Peyer's patch (tissue), 4 donors: ENCODE measurements at regions not wholly inside any gene's neighbourhood (a gene's known extent, or its start where the extent isn't known, plus 50 kb on each side); places are given as distances from the start of the nearest gene placed in this dataset.

Experiments used
- DNase-seq, 3 donors: peaks; one replicate each; pipeline ENCODE4 v3.0.0-alpha.2; 2017 to 2019
- H3K27ac ChIP-seq, 4 donors: fragments of 200-600 bp; sonication (generic); one replicate each; pipeline ENCODE4 v1.5.1; 2016 to 2019
- H3K27me3 ChIP-seq, 2 donors: fragments of 200-600 bp; sonication (generic); one replicate each; pipeline ENCODE4 v1.5.1; 2019
- H3K36me3 ChIP-seq, 3 donors: fragments of 200-600 bp; sonication (generic); one replicate each; pipeline ENCODE4 v1.5.1; 2016 to 2019
- H3K4me1 ChIP-seq, 4 donors: fragments of 200-600 bp; sonication (generic); one replicate each; pipeline ENCODE4 v1.5.1; 2016 to 2019
- H3K4me3 ChIP-seq, 4 donors: fragments of 200-600 bp; sonication (generic); 1 replicate in 3 of 4; 2 replicates in 1 of 4; pipeline ENCODE4 v1.5.1; 2016 to 2019; ENCODE audit warnings: mild to moderate bottlenecking in 1 of 4
- H3K9me3 ChIP-seq, 4 donors: fragments of 200-600 bp; sonication (generic); one replicate each; pipeline ENCODE4 v1.5.1; 2016 to 2019; ENCODE audit warnings: mild to moderate bottlenecking in 1 of 4
- POLR2A ChIP-seq, 2 donors: fragments of 450-650 bp; IDR thresholded peaks; one replicate each; pipeline ENCODE4 v1.5.1; 2017; ENCODE audit warnings: antibody characterized with exemption in 2 of 2, mild to moderate bottlenecking in 2 of 2, moderate library complexity in 2 of 2
- TF ChIP-seq, protein P1 (sequence below), 6 experiments: fragments of 450-650 bp in 4 of 6; fragments of 200-600 bp in 2 of 6; sonication (generic) in 1 of 6; IDR thresholded peaks; one replicate each; pipeline ENCODE4 v1.5.1; 2017 to 2019; ENCODE audit warnings: antibody characterized with exemption in 6 of 6, mild to moderate bottlenecking in 3 of 6, moderate library complexity in 1 of 6

DNA sequence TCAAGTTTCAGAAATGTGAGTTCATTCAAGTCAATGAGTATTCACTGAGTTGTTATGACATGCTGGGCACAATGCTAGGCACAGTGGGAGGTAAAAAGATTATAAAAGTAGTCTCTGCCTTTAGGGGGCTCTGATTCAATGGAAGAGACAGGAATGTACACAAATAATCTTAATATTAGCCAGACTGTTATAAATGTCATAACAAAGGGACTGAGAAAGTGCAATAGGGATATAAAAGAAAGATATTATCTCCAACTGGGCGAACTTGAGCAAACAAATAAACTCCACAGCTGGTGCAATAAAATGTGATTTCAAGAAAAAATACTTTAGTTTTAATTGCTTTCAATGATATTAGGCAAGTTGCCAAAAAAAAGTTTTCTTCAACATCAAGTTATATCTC lies 755.2 kb downstream of the BRINP1 start:
- Histone ChIP-seq H3K36me3 (no peaks in the 10 kb centered on the region), H3K4me1 (no peaks in the 10 kb centered on the region), H3K27ac (no peak overlapping the region), H3K4me3 (no peak overlapping the region), H3K27me3 (no peaks in the 10 kb centered on the region), H3K9me3 (no peaks in the 10 kb centered on the region)
- no peak for TF ChIP-seq POLR2A (IDR thresholded peaks at IDR 0.05)
- TF ChIP-seq, protein P1, sequence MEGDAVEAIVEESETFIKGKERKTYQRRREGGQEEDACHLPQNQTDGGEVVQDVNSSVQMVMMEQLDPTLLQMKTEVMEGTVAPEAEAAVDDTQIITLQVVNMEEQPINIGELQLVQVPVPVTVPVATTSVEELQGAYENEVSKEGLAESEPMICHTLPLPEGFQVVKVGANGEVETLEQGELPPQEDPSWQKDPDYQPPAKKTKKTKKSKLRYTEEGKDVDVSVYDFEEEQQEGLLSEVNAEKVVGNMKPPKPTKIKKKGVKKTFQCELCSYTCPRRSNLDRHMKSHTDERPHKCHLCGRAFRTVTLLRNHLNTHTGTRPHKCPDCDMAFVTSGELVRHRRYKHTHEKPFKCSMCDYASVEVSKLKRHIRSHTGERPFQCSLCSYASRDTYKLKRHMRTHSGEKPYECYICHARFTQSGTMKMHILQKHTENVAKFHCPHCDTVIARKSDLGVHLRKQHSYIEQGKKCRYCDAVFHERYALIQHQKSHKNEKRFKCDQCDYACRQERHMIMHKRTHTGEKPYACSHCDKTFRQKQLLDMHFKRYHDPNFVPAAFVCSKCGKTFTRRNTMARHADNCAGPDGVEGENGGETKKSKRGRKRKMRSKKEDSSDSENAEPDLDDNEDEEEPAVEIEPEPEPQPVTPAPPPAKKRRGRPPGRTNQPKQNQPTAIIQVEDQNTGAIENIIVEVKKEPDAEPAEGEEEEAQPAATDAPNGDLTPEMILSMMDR (IDR thresholded peaks at IDR 0.05) = no peak
- no peak for DNase-seq

GRCh38 chr9:118618084-118618483 lies 751.2 kb downstream of the BRINP1 start:
- Histone ChIP-seq H3K4me1 (no peaks in the 10 kb centered on the region), H3K4me3 (no peak overlapping the region), H3K27ac (no peak overlapping the region), H3K36me3 (no peaks in the 10 kb centered on the region), H3K27me3 (no peaks in the 10 kb centered on the region), H3K9me3 (no peaks in the 10 kb centered on the region)
- TF ChIP-seq POLR2A (IDR thresholded peaks at IDR 0.05) = no peak
- TF ChIP-seq, protein P1 (IDR thresholded peaks at IDR 0.05) = no peak
- no peak for DNase-seq

- no peak for DNase-seq
- H3K27me3 ChIP-seq = no peaks in the 10 kb centered on the region
These were observed 750.4 kb downstream of the BRINP1 start for GRCh38 chr9:118618849-118619248.

DNA sequence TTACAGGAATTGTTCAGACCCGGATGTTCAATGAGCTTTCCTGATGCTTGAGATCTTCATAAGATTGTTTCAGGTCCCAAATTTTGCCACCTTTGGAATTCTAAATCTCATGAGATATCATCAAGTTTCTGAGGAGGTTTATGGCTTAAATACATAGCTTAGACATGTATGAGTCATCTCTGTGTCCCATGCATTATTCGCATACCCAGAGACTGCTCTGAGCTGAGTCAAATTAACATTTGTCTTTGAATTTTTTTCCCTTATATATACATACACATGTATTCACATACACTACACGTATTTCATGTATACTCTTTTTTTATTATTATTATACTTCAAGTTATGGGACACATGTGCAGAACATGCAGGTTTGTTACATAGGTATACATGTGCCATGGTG lies 744.6 kb downstream of the BRINP1 start:
- Histone ChIP-seq H3K9me3 (no peaks in the 10 kb centered on the region), H3K27me3 (no peaks in the 10 kb centered on the region), H3K27ac (no peak overlapping the region), H3K4me3 (no peak overlapping the region), H3K36me3 (no peaks in the 10 kb centered on the region), H3K4me1 (no peaks in the 10 kb centered on the region)
- TF ChIP-seq, protein P1 (IDR thresholded peaks at IDR 0.05) = no peak
- TF ChIP-seq POLR2A (IDR thresholded peaks at IDR 0.05) = no peak
- DNase-seq = no peak

More at GRCh38 chr9:118618849-118619248, 750.4 kb downstream of the BRINP1 start:
- H3K27ac ChIP-seq = no peak overlapping the region
- H3K36me3 ChIP-seq = no peaks in the 10 kb centered on the region
- H3K9me3 ChIP-seq = no peaks in the 10 kb centered on the region
- TF ChIP-seq POLR2A (IDR thresholded peaks at IDR 0.05) = no peak
- TF ChIP-seq, protein P1 (IDR thresholded peaks at IDR 0.05) = no peak
- no peaks in the 10 kb centered on the region for H3K4me1 ChIP-seq
- no peak overlapping the region for H3K4me3 ChIP-seq

DNA sequence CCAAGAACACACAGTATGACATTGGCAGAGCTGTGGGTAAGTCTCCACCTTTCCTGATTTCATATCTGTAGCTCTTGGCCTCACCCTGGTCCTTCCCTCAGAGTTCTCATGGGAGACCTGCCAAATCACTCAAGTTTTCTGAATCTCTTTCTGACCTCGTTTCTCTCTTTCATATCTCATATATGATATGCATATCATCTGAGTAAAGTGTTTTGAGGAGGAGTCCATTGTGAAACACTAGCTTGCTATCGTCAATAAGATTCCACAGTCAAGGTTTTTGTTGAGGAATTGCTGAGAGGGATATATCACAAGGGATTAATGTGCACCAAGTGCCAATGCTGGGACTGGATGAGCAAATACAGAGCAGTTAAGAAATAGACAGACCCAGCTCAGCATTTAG lies 739.2 kb downstream of the BRINP1 start:
- Histone ChIP-seq H3K4me1 (no peaks in the 10 kb centered on the region), H3K36me3 (no peaks in the 10 kb centered on the region), H3K27me3 (no peaks in the 10 kb centered on the region), H3K9me3 (no peaks in the 10 kb centered on the region), H3K4me3 (no peak overlapping the region), H3K27ac (no peak overlapping the region)
- TF ChIP-seq, protein P1 (IDR thresholded peaks at IDR 0.05) = no peak
- TF ChIP-seq POLR2A (IDR thresholded peaks at IDR 0.05) = no peak
- no peak for DNase-seq

DNA sequence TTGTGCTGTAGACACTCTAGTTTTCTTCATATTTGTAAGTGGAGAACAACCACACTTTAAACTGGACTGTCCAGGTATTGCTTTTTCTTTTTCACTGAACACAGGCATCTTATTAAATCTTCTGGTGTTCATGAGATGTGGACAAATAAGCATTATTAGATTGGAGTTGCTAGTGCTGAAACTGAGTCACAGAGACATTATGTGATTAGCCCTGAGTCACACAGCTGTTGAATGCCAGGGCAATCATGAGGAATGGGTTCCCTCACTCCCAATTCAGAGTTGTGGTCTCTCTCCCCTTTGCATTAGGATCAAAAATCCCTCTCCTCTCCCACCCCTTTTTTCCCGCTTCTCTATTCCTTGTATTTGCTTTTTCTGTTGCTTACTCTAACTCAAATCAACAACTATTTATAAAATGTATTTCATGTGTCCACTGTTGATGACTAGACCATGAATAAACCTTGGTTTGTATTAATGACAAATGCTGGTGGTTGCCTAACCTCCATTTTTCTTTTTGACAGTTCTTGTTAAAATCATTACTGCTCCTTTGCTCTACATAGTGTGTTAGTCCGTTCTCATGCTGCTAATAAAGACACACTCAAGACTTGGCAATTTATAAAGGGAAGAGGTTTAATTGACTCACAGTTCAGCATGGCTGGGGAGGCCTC lies 738.2 kb downstream of the BRINP1 start:
- H3K27ac ChIP-seq = no peak overlapping the region
- DNase-seq = no peak
- H3K4me3 ChIP-seq = no peak overlapping the region
- H3K36me3 ChIP-seq = no peaks in the 10 kb centered on the region
- H3K27me3 ChIP-seq = no peaks in the 10 kb centered on the region
- H3K4me1 ChIP-seq = no peaks in the 10 kb centered on the region
- TF ChIP-seq, protein P1 (IDR thresholded peaks at IDR 0.05) = no peak
- TF ChIP-seq POLR2A (IDR thresholded peaks at IDR 0.05) = no peak
- no peaks in the 10 kb centered on the region for H3K9me3 ChIP-seq
